ENCODE measurements at regions not wholly inside any gene's neighbourhood (a gene's known extent, or its start where the extent isn't known, plus 50 kb on each side); places are given as distances from the start of the nearest gene placed in this dataset.

GRCh38 chr13:50360637-50361036 is 345.4 kb downstream of the KCNRG start:
- Histone ChIP-seq H3K4me3 (no peak overlapping the region), H3K27me3 (replicated peaks in 1 of 7) (no peaks in the 10 kb centered on the region), H3K4me1 (peaks cover 5 to 49% (median 28%) of the 10 kb centered on the region in 6 donors), H3K9me3 (no peaks in the 10 kb centered on the region), H3K27ac (peak overlapping the region in 1 of 8 donors; percentile 56), H3K36me3 (no peaks in the 10 kb centered on the region)
- 92 to 100% (median 97%) methylated on average over 2 of the region's 2 CpGs for WGBS, 5 donors
- no peak for DNase-seq
- TF ChIP-seq POLR2AphosphoS5 (IDR thresholded peaks at IDR 0.05) (no peak), POLR2A (IDR thresholded peaks at IDR 0.05) (no peak)
- TF ChIP-seq, protein P1, sequence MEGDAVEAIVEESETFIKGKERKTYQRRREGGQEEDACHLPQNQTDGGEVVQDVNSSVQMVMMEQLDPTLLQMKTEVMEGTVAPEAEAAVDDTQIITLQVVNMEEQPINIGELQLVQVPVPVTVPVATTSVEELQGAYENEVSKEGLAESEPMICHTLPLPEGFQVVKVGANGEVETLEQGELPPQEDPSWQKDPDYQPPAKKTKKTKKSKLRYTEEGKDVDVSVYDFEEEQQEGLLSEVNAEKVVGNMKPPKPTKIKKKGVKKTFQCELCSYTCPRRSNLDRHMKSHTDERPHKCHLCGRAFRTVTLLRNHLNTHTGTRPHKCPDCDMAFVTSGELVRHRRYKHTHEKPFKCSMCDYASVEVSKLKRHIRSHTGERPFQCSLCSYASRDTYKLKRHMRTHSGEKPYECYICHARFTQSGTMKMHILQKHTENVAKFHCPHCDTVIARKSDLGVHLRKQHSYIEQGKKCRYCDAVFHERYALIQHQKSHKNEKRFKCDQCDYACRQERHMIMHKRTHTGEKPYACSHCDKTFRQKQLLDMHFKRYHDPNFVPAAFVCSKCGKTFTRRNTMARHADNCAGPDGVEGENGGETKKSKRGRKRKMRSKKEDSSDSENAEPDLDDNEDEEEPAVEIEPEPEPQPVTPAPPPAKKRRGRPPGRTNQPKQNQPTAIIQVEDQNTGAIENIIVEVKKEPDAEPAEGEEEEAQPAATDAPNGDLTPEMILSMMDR (IDR thresholded peaks at IDR 0.05 in 8 of 11, conservative IDR thresholded peaks at IDR 0.05 in 3 of 11), result no peak
- intact Hi-C loops (cut with DNase I; ENCODE audit: low total_unique reads), result no loop called here

DNA sequence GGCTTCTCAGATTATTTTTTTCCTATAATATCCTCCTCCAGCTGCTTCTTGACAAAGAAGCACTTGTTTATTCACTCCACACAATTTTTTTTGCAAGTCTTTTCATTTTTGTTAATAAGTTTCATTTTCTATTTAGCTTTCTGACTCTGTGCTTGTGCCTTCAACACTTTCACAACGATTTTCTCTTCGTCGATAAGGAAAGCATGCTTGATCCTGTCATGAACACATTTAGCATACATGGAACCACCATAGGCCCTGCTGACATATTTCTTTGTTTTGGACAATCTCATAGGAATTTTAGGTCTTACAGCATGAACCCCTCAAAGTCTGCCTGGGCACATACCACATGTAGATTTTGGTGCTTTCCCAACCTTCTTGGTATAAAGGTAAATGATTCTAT is 346.0 kb downstream of the KCNRG start:
- H3K4me3 ChIP-seq, result no peak overlapping the region
- no peak for DNase-seq

GRCh38 chr13:50365408-50366391 is 350.5 kb downstream of the KCNRG start:
- no peak for DNase-seq
- intact Hi-C loops (cut with DNase I; ENCODE audit: low total_unique reads), result no loop called here
- H3K27ac ChIP-seq, result peak overlapping the region; percentile 11 to 80 (median 58)
- WGBS, 5 donors, result 60 to 79% (median 68%) methylated on average over 10 of the region's 10 CpGs
- H3K4me3 ChIP-seq, result peak overlapping the region in 1 of 8 donors; percentile 41
- TF ChIP-seq POLR2AphosphoS5 (IDR thresholded peaks at IDR 0.05) (no peak), POLR2A (IDR thresholded peaks at IDR 0.05) (no peak)
- TF ChIP-seq, protein P1 (IDR thresholded peaks at IDR 0.05 in 8 of 11, conservative IDR thresholded peaks at IDR 0.05 in 3 of 11), result no peak
- H3K4me1 ChIP-seq, result peaks cover 0 to 41% (median 22%) of the 10 kb centered on the region in 6 donors
- no peaks in the 10 kb centered on the region for H3K36me3 ChIP-seq
- H3K27me3 ChIP-seq (replicated peaks in 1 of 7), result no peaks in the 10 kb centered on the region
- no peaks in the 10 kb centered on the region for H3K9me3 ChIP-seq

More for the DNA sequence above, 346.0 kb downstream of the KCNRG start:
- intact Hi-C loops (cut with DNase I; ENCODE audit: low total_unique reads), result no loop called here
- Histone ChIP-seq H3K36me3 (no peaks in the 10 kb centered on the region), H3K4me1 (peaks cover 5 to 51% (median 28%) of the 10 kb centered on the region in 6 donors), H3K27me3 (replicated peaks in 1 of 7) (no peaks in the 10 kb centered on the region), H3K27ac (peak overlapping the region in 1 of 8 donors; percentile 56), H3K9me3 (no peaks in the 10 kb centered on the region)
- no peak for TF ChIP-seq POLR2AphosphoS5 (IDR thresholded peaks at IDR 0.05)
- no peak for TF ChIP-seq POLR2A (IDR thresholded peaks at IDR 0.05)
- TF ChIP-seq, protein P1 (IDR thresholded peaks at IDR 0.05 in 8 of 11, conservative IDR thresholded peaks at IDR 0.05 in 3 of 11), result no peak
- 32 to 59% (median 43%) methylated on average over 3 of the region's 3 CpGs for WGBS, 5 donors
